ENCODE measurements at regions not wholly inside any gene's neighbourhood (a gene's known extent, or its start where the extent isn't known, plus 50 kb on each side); places are given as distances from the start of the nearest gene placed in this dataset.

DNA sequence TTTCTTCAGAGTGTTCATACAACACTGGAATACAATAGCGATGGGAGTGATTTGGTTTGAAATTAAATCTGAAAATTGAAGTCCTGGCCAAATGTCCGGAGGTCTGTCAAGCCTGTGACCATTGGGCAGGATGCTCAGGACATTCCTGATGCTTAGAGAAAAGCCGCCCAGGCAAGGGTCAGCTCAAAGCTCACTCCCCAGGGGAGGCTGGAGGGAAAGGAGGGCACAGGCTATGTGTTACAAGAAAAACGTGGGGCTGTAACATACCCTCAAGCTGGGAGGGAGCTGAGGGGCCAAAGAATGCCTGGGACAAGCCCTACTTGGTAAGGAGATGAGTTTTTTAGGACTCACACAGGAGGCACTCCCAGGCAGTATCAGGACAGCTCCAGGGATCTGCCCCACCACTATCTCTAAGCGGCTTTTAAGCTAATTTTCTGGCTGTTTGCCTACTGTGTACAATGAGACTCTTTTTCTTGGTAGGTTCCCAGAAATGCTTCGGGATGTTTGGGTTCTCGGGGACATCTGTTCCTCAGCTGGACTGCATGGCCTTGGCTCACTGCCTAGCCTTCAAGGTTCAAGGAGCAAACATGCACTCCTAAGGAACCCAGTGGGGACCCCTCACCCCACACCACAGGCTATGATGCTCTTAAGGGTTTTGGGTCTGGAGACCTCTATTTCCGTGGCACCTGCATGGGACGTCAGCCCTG, 500.1 kb downstream of the BRD1 start:
- Histone ChIP-seq H3K36me3 (ENCODE audit: control insufficient read depth, insufficient read depth, low read length) (no peaks in the 10 kb centered on the region), H3K27me3 (ENCODE audit: control insufficient read depth, insufficient read depth, low read length) (no peaks in the 10 kb centered on the region), H3K4me3 (ENCODE audit: low read depth, low read length) (no peak overlapping the region)
- ChIA-PET POLR2A (no interaction called here), CTCF (no interaction called here)
- TF ChIP-seq CTCF (IDR thresholded peaks at IDR 0.05; ENCODE audit: insufficient read depth, low read depth, low read length): no peak
- DNase-seq (ENCODE audit: low read depth): no peak

GRCh38 chr22:49326558-49326957, 501.1 kb downstream of the BRD1 start:
- POLR2A ChIA-PET: no interaction called here
- TF ChIP-seq CTCF (IDR thresholded peaks at IDR 0.05; ENCODE audit: insufficient read depth, low read depth, low read length): no peak
- CTCF ChIA-PET: no interaction called here

DNA sequence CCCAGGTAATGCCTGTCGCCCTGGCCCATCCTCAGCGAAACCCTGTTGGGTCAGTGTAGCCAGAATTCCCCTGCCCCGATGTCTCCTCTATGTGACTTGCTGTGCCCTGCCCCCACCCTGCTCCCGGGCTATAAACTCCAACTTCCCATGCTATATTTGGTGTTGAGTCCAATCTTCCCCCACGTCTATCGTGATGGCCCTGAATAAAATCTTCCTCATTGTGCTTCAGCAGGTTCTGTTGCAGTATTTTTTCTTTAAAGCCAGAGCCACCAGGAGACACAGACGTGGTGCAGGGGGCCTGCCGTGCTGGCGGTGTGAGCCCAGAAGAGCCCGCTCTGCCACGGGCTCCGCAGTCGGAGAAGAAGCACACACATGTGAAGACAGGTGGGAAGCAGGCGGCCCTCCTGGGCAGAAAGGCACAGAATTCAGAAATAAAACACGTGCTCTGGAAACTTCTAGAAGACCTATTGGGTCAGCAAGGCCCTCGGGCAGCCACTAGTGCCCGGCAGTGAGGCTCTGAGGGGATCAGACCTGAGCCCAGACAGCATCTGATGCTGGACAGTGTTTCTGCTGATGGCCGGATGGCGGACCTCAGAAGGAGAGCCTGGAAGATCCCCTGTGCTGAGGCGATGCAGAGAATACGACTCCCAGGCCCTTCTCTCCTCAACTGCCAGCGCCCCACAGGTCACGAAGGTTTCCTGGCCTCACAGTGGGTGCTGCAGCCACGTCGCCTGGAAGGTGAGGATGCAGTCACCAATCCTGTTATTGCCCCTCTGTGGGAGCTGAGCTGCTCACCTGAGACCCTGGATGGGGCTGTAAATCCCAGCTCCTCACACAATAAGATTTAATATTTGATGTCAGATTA, 501.9 kb downstream of the BRD1 start:
- DNase-seq (ENCODE audit: low read depth): no peak
- Histone ChIP-seq H3K27me3 (ENCODE audit: control insufficient read depth, insufficient read depth, low read length) (no peaks in the 10 kb centered on the region), H3K4me3 (ENCODE audit: low read depth, low read length) (no peak overlapping the region), H3K36me3 (ENCODE audit: control insufficient read depth, insufficient read depth, low read length) (no peaks in the 10 kb centered on the region)
- ChIA-PET POLR2A (no interaction called here), CTCF (no interaction called here)
- no peak for TF ChIP-seq CTCF (IDR thresholded peaks at IDR 0.05; ENCODE audit: insufficient read depth, low read depth, low read length)

More at GRCh38 chr22:49326558-49326957, 501.1 kb downstream of the BRD1 start:
- DNase-seq (ENCODE audit: low read depth): no peak
- Histone ChIP-seq H3K4me3 (ENCODE audit: low read depth, low read length) (no peak overlapping the region), H3K27me3 (ENCODE audit: control insufficient read depth, insufficient read depth, low read length) (no peaks in the 10 kb centered on the region), H3K36me3 (ENCODE audit: control insufficient read depth, insufficient read depth, low read length) (no peaks in the 10 kb centered on the region)

- DNase-seq (ENCODE audit: low read depth): no peak
- no peaks in the 10 kb centered on the region for H3K27me3 ChIP-seq (ENCODE audit: control insufficient read depth, insufficient read depth, low read length)
- no peak for TF ChIP-seq CTCF (IDR thresholded peaks at IDR 0.05; ENCODE audit: insufficient read depth, low read depth, low read length)
- ChIA-PET POLR2A (no interaction called here), CTCF (no interaction called here)
- H3K4me3 ChIP-seq (ENCODE audit: low read depth, low read length): no peak overlapping the region
- no peaks in the 10 kb centered on the region for H3K36me3 ChIP-seq (ENCODE audit: control insufficient read depth, insufficient read depth, low read length)
Measured at GRCh38 chr22:49324527-49325491, 502.9 kb downstream of the BRD1 start.

All from BJ (cell line).